HepG2 (cell line): ENCODE measurements at regions not wholly inside any gene's neighbourhood (a gene's known extent, or its start where the extent isn't known, plus 50 kb on each side); places are given as distances from the start of the nearest gene placed in this dataset.

ENCODE experiments used
- HNRNPH1 ChIP-seq: fragments of 200-400 bp; formaldehyde crosslinking; optimal IDR thresholded peaks from 2 replicates; pipeline ENCODE3; 2017; ENCODE audit warnings: mild to moderate bottlenecking, low read depth, low read length
- TF ChIP-seq, protein P1 (sequence below): sonication (generic); formaldehyde crosslinking; IDR thresholded peaks from 2 replicates; pipeline ENCODE4 v1.8.1; 2023; ENCODE audit warnings: missing genetic modification reagents, inconsistent platforms, borderline replicate concordance

DNA sequence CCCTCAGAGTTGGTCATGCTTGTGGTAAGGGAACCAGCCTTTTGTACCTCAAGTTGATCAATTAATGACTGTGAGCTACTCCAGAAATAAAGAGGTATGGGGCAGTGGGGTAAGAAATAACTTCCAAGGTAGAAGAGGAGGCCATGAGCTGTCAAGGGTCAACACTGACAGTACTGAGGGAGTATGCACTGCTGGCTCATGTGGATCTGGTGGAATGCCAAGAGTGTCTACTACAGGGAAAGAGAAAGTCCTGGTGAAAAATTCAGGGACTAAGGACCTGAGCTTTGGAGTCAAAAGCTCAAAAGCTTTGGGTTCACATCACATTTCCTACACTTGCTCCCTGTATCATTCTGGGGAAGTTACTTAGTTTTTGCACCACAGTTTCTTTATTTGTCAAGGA lies 154.9 kb downstream of the SEMA6D start:
- no peak for TF ChIP-seq HNRNPH1
- TF ChIP-seq, protein P1, sequence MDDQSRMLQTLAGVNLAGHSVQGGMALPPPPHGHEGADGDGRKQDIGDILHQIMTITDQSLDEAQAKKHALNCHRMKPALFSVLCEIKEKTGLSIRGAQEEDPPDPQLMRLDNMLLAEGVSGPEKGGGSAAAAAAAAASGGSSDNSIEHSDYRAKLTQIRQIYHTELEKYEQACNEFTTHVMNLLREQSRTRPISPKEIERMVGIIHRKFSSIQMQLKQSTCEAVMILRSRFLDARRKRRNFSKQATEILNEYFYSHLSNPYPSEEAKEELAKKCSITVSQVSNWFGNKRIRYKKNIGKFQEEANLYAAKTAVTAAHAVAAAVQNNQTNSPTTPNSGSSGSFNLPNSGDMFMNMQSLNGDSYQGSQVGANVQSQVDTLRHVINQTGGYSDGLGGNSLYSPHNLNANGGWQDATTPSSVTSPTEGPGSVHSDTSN (CRISPR knock-in tag): no peak
